ENCODE measurements at regions not wholly inside any gene's neighbourhood (a gene's known extent, or its start where the extent isn't known, plus 50 kb on each side); places are given as distances from the start of the nearest gene placed in this dataset.

GRCh38 chr5:27497491-27497890 is 459.1 kb upstream of the CDH9 start:
- WGBS (ENCODE audit: extremely low coverage, insufficient read length, low lambda C conversion rate), result no CpG with 5 or more reads among the region's 2 CpGs
- no peak overlapping the region for H2BK12ac ChIP-seq (ENCODE audit: insufficient read length, low read depth, low read length)

More at GRCh38 chr5:27497491-27497890, 459.1 kb upstream of the CDH9 start:
- Histone ChIP-seq H4K20me1 (ENCODE audit: control insufficient read depth, insufficient read depth, insufficient read length) (no peaks in the 10 kb centered on the region), H3K9me3 (ENCODE audit: control insufficient read depth, low read depth, low read length) (no peaks in the 10 kb centered on the region), H3K79me2 (ENCODE audit: insufficient read depth, low read length) (no peaks in the 10 kb centered on the region), H3K9ac (ENCODE audit: extremely low read depth, insufficient read length, low read length) (no peak overlapping the region), H3K23ac (ENCODE audit: insufficient read length, low read depth, low read length) (no peak overlapping the region), H3K4me1 (ENCODE audit: insufficient read depth, low read length) (no peaks in the 10 kb centered on the region), H3K4ac (ENCODE audit: low read depth, low read length) (no peak overlapping the region), H3K4me2 (ENCODE audit: insufficient read depth, insufficient read length, low read length) (no peak overlapping the region), H3K18ac (ENCODE audit: insufficient read length, low read depth, low read length) (no peak overlapping the region), H3K56ac (ENCODE audit: insufficient read length, low read depth, low read length) (no peak overlapping the region), H4K8ac (replicated peaks; ENCODE audit: insufficient read length, low read depth, low read length) (no peak overlapping the region), H3T11ph (ENCODE audit: low read length) (no peak overlapping the region), H2BK20ac (ENCODE audit: low read depth, low read length, poor library complexity, severe bottlenecking) (no peak overlapping the region), H3K27ac (ENCODE audit: insufficient read length, low read depth, low read length) (no peak overlapping the region), H2BK120ac (ENCODE audit: low read depth, low read length, poor library complexity, severe bottlenecking) (no peak overlapping the region), H2AK5ac (ENCODE audit: insufficient read length, low read length) (no peak overlapping the region), H4K5ac (ENCODE audit: insufficient read length, low read depth, low read length) (no peak overlapping the region), H2AFZ (ENCODE audit: low read length) (no peak overlapping the region), H3K14ac (ENCODE audit: insufficient read depth, low read length) (no peak overlapping the region), H2BK5ac (ENCODE audit: insufficient read length, low read length) (no peak overlapping the region), H4K91ac (ENCODE audit: insufficient read length, low read depth, low read length) (no peak overlapping the region), H2BK15ac (ENCODE audit: low read depth, low read length) (no peak overlapping the region), H3K79me1 (ENCODE audit: insufficient read depth, low read depth, low read length, poor library complexity, severe bottlenecking) (no peaks in the 10 kb centered on the region), H3K23me2 (ENCODE audit: insufficient read length, low read depth, low read length, poor library complexity, severe bottlenecking) (no peaks in the 10 kb centered on the region), H3K27me3 (ENCODE audit: insufficient read depth, low read length) (no peaks in the 10 kb centered on the region)
- TF ChIP-seq CTCF (conservative IDR thresholded peaks at IDR 0.05), result no peak
- H3K36me3 Mint-ChIP-seq (ENCODE audit: insufficient read depth in 1 of 3, low read depth in 3 of 3), result no peaks in the 10 kb centered on the region; a peak in 1 of 7 replicates
- H3K27me3 Mint-ChIP-seq (ENCODE audit: low read depth), result no peaks in the 10 kb centered on the region; the same call in 1 of the 2 replicates
- H3K4me1 Mint-ChIP-seq, result no peaks in the 10 kb centered on the region; a peak in 1 of 4 replicates
- no peak for DNase-seq
- peaks cover 0 to 5% of the 10 kb centered on the region in 2 experiments; a peak in 4 of 5 replicates for H3K9me3 Mint-ChIP-seq
- no peak overlapping the region for H3K4me3 Mint-ChIP-seq
- H3K27ac Mint-ChIP-seq, result no peak overlapping the region

Data from H9 (cell line).